GM21576 (cell line): ENCODE measurements at regions not wholly inside any gene's neighbourhood (a gene's known extent, or its start where the extent isn't known, plus 50 kb on each side); places are given as distances from the start of the nearest gene placed in this dataset.

ENCODE experiments used
- ATAC-seq: cut with Tn5 transposase; IDR thresholded peaks from one replicate; pipeline ENCODE4 v1.9.1; 2021; ENCODE audit warnings: mild to moderate bottlenecking, moderate library complexity; ENCODE audit not compliant: unreplicated experiment

- ATAC-seq, result no peak
Measured at GRCh38 chr16:86797700-86798099, 219.4 kb downstream of the FOXL1 start.

DNA sequence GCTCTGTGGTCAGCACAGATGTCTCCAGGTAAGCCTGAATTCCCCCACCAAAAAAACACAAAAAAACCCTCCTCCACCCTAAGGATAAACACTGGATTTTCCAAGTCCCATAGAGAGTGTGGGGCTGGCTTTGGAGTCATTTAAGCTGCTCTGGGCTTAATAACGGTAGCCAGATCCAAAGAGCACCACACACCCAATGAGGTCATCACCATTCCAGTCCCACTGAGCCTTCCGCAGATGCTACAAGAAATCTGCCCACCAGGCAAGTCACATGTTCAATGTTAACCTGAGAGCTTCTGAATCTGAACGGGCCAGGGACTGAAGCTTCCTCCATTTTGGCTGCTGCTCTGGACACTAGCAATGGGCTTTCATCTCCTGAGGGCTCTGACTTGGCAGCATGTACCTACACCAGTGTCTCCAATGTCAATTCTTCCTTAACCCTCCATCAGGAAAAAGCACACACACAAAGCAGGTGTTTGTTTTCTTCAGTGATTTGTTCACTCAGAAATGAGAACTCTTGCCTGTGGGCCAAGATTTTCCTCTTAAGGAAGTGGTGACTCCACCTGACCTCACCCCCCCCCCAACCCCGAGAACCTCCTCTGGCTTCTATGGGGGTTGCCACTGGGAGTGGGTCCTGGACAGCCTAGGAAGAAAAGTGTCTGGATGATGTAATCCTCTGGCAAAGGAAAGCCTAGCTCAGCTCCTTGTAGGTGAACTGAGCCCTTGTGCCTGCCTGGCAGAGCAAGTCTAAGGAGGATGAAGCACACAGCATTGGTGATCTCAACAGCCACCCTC is 220.1 kb downstream of the FOXL1 start:
- no peak for ATAC-seq

DNA sequence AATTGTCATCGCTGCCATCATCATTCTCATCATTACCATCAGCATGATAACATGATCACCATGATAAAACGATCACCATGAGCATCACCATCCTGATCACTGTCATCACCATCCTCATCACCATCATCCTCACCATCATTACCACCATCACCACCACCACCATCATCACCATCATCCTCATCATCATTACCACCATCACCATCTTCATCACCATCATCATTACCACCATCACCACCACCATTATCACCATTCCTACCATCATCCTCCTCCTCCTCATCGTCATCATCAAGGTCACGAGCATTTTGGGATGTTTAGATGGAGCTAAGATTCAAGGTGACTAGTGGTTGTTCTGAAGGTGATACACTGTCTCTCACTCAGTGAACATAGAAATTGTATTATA is 221.0 kb downstream of the FOXL1 start:
- ATAC-seq, result no peak

- ATAC-seq, result no peak
Measured at GRCh38 chr16:86800894-86801293, 222.5 kb downstream of the FOXL1 start.

DNA sequence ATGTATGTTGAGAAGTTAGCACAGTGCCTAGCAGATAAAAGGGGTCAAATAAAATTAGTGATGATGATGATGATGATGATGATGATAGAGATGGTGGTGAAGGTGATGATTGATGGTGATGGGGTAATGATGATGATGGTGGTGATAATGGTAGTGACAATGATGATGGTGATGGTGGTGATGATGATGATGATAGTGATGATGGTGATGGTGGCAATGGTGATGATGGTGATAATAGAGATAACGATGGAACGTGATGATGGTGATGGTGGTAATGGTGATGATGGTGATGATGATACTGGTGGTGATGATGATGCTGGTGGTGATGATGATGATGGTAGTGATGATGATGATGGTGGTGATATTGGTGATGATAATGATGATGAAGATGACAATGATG is 223.7 kb downstream of the FOXL1 start:
- ATAC-seq, result no peak

DNA sequence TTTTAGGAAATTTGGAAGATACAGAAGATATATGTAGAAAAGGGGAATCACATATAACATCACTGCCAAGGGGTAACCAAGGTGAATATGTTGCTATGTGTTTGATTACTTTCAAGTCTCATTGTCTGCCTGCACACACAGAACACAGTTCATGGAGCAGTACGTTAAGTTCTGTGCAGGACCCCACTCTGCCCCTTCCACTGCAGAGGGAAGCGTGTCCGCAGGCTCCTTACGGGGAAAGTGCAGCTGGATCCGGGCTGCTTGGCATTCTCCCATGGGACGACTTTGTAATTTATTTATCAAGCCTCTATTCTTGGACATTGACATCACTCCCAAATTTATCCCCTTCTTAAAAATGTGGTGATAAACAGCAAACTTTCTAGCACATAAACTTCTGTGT is 226.8 kb downstream of the FOXL1 start:
- no peak for ATAC-seq

- no peak for ATAC-seq
Measured at GRCh38 chr16:86806181-86806837, 228.0 kb downstream of the FOXL1 start.

DNA sequence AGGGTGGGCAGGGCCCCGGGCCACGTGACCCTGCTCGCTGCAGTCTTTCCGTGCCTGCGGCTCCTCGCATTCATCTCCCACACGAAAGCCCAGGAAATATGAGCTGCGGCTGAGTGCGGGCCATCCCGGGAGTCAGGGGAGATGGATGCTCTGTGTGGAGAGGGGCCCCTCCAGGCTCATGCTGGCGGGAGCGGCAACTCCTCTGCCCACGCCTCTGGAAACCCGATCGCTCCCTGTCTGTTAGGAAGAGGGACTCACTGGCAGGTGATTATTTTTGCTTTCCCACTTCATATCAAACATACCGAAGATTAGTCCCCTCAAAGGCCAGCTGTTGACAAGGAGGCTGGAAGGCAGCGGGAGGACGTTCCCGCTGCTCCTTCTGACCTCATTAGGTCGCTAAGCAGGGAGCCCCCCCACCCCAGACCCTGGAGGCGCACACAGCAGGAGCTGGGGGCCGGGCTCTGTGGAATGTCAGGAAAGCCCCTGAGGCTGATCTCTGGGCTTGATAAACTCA is 228.5 kb downstream of the FOXL1 start:
- ATAC-seq, result no peak

DNA sequence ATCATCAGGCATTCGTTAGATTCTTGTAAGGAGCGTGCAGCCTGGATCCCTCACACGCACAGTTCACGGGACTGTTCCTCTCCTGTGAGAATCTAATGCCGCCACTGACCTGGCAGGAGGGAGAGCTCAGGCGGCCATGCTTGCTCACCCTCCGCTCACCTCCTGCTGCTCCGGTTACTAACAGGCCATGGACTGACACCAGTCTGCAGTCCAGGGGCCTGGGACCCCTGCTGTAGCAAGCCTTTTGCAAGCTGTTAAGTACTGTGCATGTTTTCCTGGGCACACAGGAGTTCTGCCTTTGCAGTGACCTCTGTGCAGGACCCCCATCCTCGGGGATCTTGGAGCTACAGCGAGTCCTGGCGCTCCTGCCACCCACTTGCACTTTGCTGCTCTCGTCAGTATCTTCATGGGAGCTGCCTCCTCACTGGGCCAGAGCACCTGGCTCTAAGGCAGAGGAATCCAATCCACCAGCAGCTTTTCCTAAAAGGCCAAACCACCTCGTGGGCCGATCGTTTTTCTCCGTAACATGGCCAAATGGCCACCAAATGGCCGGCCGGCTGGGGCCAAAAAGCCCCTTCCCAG is 230.6 kb downstream of the FOXL1 start:
- ATAC-seq, result no peak

- no peak for ATAC-seq
Measured at GRCh38 chr16:86809458-86809955, 231.2 kb downstream of the FOXL1 start.

- ATAC-seq, result no peak
Measured at GRCh38 chr16:86810062-86810461, 231.7 kb downstream of the FOXL1 start.

DNA sequence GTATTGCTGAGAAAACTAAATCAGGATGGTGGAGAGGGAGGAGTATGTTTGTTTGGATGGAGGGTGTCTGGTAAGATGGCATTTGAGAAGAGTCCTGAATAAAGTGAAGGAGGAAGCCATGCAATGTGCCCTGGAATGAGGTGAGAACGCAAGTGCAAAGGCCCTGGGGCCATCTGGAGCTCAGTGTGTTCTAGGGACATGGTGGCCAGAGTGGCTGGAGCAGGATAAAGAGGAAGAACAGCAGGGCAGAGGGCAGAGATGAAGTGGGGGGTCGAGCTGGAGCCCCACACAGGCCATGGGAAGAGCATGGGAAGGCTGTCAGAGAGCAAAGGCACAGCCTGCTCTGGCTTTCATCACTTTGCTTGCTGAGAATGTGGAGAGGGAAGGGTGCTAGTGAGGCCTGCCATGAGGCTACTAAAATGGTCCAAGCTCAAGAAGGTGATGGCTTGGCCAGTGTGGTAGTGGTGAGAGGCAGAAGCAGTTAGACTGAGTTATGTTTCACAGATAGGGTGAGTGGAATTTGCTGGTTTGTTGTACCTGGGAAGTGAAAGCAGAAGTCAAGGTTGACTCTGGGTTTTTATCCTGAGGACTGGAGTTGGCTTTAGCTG is 234.1 kb downstream of the FOXL1 start:
- no peak for ATAC-seq

DNA sequence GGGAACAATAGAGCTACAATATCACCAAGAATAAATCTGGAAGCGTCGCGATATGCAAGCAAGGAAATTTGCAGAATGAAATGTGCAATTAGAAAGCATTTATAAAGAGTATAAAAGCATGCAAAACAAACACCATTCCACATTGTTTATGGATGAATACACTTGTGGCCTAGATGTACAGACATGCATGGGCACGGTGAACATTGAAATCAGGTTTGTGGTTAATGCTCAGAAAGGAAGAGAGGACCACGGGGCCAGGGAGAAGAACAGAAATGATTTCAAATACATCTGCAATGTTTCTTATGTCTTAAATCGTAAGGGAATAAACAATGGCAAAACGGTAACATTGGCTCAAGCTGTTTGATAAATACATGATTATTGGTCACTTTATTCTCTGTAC is 235.9 kb downstream of the FOXL1 start:
- ATAC-seq, result no peak

DNA sequence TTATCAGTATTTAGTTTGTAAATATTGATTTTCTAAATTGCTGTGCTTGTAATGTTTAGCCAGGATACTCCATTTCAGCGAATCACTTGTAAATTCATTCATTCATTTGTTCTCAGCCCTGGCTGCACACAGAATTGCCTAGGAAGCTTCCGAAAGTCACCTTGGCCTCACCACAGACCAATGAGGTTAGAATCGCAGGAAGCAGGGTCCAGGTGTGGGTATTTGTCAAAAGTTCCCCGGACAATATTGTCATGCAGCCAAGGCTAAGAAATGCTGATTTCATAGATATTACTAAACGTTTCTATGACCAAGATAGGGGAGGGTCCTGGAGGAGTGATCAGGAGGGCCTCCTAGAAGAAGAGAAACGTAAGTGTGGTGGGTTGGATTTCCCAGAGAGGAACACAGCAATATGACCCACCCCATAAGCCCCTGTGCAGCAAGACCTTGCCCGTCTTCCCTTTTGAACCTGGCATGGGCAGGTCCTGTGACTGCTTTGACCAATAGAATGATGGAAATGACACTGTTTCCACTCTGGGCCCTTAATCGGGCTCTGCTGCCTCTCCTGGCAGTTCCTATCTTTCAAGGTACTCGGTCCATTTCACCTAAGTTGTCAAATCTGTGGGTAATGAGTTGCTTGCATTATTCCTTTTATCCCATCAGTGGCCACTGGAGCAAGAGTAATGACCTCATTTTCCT is 238.7 kb downstream of the FOXL1 start:
- ATAC-seq, result no peak

- ATAC-seq, result no peak
Measured at GRCh38 chr16:86818671-86819532, 240.6 kb downstream of the FOXL1 start.

GRCh38 chr16:86819533-86819892 is 241.2 kb downstream of the FOXL1 start:
- ATAC-seq, result no peak

DNA sequence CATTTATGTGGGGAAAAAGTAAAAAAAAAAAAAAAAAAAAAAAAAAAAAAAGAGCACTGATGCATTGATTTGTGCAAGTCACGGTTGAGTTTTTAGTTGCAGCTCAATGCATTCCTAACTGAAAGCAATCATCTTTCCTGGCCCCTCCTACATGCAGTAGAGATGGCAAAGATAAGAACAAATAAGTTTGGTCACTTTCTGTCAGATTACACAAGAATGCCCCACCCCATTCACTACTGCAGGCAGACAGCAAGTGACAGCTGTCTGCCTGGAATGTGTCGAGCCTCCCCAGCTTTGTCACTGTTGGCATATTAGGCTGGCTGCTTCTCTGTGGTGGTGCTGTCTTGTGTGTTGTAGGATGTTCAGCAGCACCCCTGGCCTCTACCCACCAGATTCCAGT is 243.5 kb downstream of the FOXL1 start:
- ATAC-seq, result no peak

DNA sequence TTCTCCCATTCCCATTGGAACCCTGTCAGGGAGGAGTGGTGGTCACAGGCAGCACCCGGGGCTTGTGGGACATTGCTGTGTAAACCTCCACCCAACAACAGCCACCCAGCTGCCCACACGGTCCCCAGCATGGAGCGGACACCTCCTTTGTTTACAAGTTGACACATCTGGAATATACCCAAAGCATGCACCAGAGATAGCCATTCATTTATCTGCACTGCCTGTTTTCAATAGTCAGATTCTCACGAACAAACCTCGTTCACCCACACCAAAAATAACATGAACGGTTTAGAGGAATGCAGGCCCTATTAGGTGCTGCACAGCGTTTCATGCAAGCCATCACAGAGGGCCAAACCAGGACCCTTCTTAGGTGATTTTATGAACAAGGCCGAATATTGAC is 244.8 kb downstream of the FOXL1 start:
- no peak for ATAC-seq

GRCh38 chr16:86823888-86824671 is 245.7 kb downstream of the FOXL1 start:
- ATAC-seq, result no peak
